ENCODE measurements at regions not wholly inside any gene's neighbourhood (a gene's known extent, or its start where the extent isn't known, plus 50 kb on each side); places are given as distances from the start of the nearest gene placed in this dataset.

DNA sequence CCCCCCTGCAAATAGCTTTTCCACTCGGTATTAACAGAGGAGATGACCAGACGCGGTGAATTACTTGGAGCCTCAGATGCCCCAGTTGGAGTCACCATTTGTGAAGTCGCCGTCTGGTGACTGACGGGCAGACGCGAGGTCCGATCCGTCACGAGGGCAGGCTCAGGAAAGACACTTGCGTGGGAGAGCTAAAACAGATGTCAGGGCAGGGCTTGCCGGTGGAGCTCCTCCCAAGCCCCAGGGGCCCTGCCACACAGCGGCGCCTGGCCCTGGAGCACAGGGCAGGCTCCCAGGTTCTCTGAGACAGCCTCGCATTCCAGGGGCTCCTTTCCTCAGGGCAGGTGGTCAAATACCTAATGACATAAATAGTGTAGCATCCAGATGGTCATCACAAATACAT lies 348.3 kb downstream of the C16orf95 start:
- TF ChIP-seq CTCF (conservative IDR thresholded peaks at IDR 0.05; ENCODE audit: low read length) (no peak), EZH2phosphoT487 (IDR thresholded peaks at IDR 0.05; ENCODE audit: borderline replicate concordance, low read depth, low read length) (no peak)

Measured in OCI-LY7 (cell line).